Osteoblast (primary cell): ENCODE measurements at regions not wholly inside any gene's neighbourhood (a gene's known extent, or its start where the extent isn't known, plus 50 kb on each side); places are given as distances from the start of the nearest gene placed in this dataset.

Experiments
- DNase-seq: peaks from one replicate; pipeline ENCODE4 v3.0.0; 2011; ENCODE audit warnings: low spot score, mixed read lengths; ENCODE audit not compliant: insufficient read length; ENCODE audit errors: missing footprints
- H2AFZ ChIP-seq: 2 replicates; pipeline ENCODE4 v1.6.0; 2011; ENCODE audit warnings: mild to moderate bottlenecking, low read length
- H3K27ac ChIP-seq: 2 replicates; pipeline ENCODE4 v1.5.1; 2011; ENCODE audit warnings: mild to moderate bottlenecking, low read depth, low read length, moderate library complexity
- H3K27me3 ChIP-seq: 2 replicates; pipeline ENCODE4 v1.6.0; 2012; ENCODE audit warnings: mild to moderate bottlenecking, control low read depth, inconsistent platforms, low read length, moderate library complexity; ENCODE audit not compliant: insufficient read depth
- H3K36me3 ChIP-seq: 2 replicates; pipeline ENCODE4 v1.5.1; 2011; ENCODE audit warnings: mild to moderate bottlenecking, low read length, control low read depth, moderate library complexity; ENCODE audit not compliant: insufficient read depth
- H3K4me1 ChIP-seq: 2 replicates; pipeline ENCODE4 v1.5.1; 2011; ENCODE audit warnings: mild to moderate bottlenecking, low read length, control low read depth, moderate library complexity; ENCODE audit not compliant: insufficient read depth
- H3K4me2 ChIP-seq: 2 replicates; pipeline ENCODE4 v1.6.0; 2011; ENCODE audit warnings: mild to moderate bottlenecking, low read length; ENCODE audit not compliant: insufficient read depth
- H3K4me3 ChIP-seq: fragments of 200-600 bp; sonication (generic); 3 replicates; pipeline ENCODE4 v1.5.1; 2012; ENCODE audit warnings: mild to moderate bottlenecking, low read length, inconsistent platforms; ENCODE audit not compliant: insufficient read depth
- H3K79me2 ChIP-seq: 2 replicates; pipeline ENCODE4 v1.6.0; 2012; ENCODE audit warnings: mild to moderate bottlenecking, low read length, control low read depth, inconsistent platforms; ENCODE audit not compliant: insufficient read depth
- H3K9me3 ChIP-seq: 2 replicates; pipeline ENCODE4 v1.5.1; 2011; ENCODE audit warnings: low read depth, low read length, control low read depth
- H4K20me1 ChIP-seq: 2 replicates; pipeline ENCODE4 v1.6.0; 2012; ENCODE audit warnings: mild to moderate bottlenecking, low read length, control low read depth; ENCODE audit not compliant: insufficient read depth
- TF ChIP-seq, protein P1 (sequence below): IDR thresholded peaks from 2 replicates; pipeline ENCODE4 v1.5.1; 2011; ENCODE audit warnings: mild to moderate bottlenecking, low read depth, low read length, moderate library complexity; ENCODE audit errors: extremely low read depth

- TF ChIP-seq, protein P1, sequence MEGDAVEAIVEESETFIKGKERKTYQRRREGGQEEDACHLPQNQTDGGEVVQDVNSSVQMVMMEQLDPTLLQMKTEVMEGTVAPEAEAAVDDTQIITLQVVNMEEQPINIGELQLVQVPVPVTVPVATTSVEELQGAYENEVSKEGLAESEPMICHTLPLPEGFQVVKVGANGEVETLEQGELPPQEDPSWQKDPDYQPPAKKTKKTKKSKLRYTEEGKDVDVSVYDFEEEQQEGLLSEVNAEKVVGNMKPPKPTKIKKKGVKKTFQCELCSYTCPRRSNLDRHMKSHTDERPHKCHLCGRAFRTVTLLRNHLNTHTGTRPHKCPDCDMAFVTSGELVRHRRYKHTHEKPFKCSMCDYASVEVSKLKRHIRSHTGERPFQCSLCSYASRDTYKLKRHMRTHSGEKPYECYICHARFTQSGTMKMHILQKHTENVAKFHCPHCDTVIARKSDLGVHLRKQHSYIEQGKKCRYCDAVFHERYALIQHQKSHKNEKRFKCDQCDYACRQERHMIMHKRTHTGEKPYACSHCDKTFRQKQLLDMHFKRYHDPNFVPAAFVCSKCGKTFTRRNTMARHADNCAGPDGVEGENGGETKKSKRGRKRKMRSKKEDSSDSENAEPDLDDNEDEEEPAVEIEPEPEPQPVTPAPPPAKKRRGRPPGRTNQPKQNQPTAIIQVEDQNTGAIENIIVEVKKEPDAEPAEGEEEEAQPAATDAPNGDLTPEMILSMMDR: no peak
Measured at GRCh38 chr7:15845461-15845860, 159.0 kb upstream of the MEOX2 start.

DNA sequence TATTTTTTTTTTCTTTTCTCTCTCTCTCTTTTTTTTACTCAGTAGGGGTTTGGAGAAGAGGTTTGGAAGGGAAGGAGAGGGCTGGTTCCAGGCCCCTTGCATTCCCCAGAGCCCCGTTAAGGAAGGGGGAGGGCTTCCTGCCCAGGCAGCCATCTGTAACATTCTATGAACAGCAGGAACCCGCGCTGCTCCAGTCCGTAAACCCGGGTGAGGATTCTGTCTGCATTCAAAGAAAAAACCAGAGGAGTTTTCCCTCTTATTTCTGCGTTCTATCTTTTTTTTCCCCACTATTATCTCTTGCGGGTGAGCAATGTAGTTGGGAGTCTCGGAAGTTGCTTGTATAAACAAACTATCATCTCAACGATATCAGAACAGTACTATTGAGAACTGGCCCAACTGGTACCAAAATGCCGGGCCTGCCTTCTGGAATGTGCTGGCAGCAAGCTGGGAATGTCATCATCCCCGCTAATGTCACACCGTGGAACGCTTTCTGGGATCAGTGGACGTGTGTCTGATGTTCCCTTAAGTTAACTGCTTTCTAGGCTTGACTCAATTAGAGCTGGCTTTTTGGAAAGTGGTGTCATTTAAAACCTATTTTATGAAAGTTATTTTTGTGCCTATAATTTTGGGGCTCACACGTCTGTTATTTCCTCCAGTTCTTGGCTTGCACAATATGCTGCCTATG, 153.1 kb upstream of the MEOX2 start:
- peaks cover 26% of the 10 kb centered on the region for H3K4me1 ChIP-seq
- H3K27me3 ChIP-seq: no peaks in the 10 kb centered on the region
- H3K4me3 ChIP-seq: peak overlapping the region; percentile 74
- H3K79me2 ChIP-seq: no peaks in the 10 kb centered on the region
- no peaks in the 10 kb centered on the region for H3K9me3 ChIP-seq
- TF ChIP-seq, protein P1: no peak
- peak overlapping the region; percentile 88 for H3K4me2 ChIP-seq
- no peaks in the 10 kb centered on the region for H4K20me1 ChIP-seq
- peak overlapping the region; percentile 51 for H3K27ac ChIP-seq
- H3K36me3 ChIP-seq: no peaks in the 10 kb centered on the region
- peak overlapping the region; percentile 82 for H2AFZ ChIP-seq
- peak; percentile 73 for DNase-seq

More at GRCh38 chr7:15845461-15845860, 159.0 kb upstream of the MEOX2 start:
- Histone ChIP-seq H4K20me1 (no peaks in the 10 kb centered on the region), H2AFZ (no peak overlapping the region), H3K79me2 (no peaks in the 10 kb centered on the region), H3K27ac (no peak overlapping the region), H3K4me1 (peaks cover 5% of the 10 kb centered on the region), H3K36me3 (no peaks in the 10 kb centered on the region), H3K4me3 (no peak overlapping the region), H3K4me2 (no peak overlapping the region), H3K9me3 (no peaks in the 10 kb centered on the region), H3K27me3 (no peaks in the 10 kb centered on the region)
- DNase-seq: no peak

- TF ChIP-seq, protein P1: no peak
- Histone ChIP-seq H3K4me3 (no peak overlapping the region), H3K4me1 (peaks cover 26% of the 10 kb centered on the region), H3K36me3 (no peaks in the 10 kb centered on the region), H3K27ac (no peak overlapping the region), H4K20me1 (no peaks in the 10 kb centered on the region), H3K9me3 (no peaks in the 10 kb centered on the region), H2AFZ (no peak overlapping the region), H3K4me2 (no peak overlapping the region), H3K27me3 (no peaks in the 10 kb centered on the region), H3K79me2 (no peaks in the 10 kb centered on the region)
- no peak for DNase-seq
Measured at GRCh38 chr7:15838265-15838664, 151.8 kb upstream of the MEOX2 start.

DNA sequence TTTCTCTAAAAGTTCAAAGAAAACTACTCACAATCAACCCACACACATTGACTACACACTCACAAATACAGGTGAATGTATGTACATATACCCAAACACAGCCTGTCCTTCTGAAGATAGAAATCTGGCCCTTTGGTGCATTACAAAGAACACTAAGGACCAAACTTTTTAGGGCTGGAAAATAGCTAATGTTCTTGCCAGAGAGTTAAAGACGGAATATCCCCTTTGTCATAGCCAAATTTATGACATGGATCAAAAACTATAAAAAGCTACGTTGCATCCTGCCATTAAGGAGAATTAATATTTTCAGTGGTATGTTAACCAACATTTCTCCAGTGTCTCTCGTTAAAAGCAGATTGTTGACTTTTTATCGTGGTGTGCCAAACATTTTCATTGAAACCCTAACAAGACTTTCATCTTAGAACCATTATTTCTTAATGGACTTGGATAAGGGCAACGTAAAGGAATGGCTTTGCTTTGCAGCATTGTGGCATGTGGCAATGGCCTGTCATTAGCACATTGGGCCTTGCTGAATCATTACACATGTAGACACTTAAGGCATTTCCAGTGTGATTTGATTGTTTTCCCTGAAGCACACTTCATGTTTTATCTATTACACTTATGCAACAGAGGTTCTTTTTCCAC, 150.9 kb upstream of the MEOX2 start:
- Histone ChIP-seq H4K20me1 (no peaks in the 10 kb centered on the region), H3K27me3 (no peaks in the 10 kb centered on the region), H3K4me3 (no peak overlapping the region), H3K4me1 (peaks cover 29% of the 10 kb centered on the region), H2AFZ (no peak overlapping the region), H3K79me2 (no peaks in the 10 kb centered on the region), H3K4me2 (no peak overlapping the region), H3K36me3 (no peaks in the 10 kb centered on the region), H3K27ac (no peak overlapping the region), H3K9me3 (no peaks in the 10 kb centered on the region)
- no peak for DNase-seq
- TF ChIP-seq, protein P1: no peak
